ENCODE measurements at regions not wholly inside any gene's neighbourhood (a gene's known extent, or its start where the extent isn't known, plus 50 kb on each side); places are given as distances from the start of the nearest gene placed in this dataset.

DNA sequence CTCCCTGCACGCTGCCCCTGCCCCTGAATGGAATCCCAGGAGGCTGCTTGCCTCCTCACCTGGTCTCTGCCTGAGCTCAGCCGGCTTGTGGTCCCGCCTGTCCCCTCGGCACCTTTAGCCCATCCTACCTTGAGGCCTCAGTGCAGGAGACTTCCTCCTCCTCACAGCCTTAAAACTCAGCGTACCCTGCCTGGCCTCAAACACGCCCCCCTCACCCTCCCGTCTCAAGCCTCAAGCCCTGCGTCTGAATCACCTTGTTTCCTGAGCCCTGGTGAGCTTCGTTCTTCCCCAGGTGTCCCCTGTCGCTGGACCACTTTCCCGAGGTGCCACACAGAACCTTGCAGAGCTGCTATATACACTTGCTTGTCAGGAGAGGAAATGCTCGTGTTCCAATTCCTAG lies 110.2 kb upstream of the SPIN1 start:
- Histone ChIP-seq H3K27me3 (ENCODE audit: control insufficient read depth, insufficient read depth, low read length) (no peaks in the 10 kb centered on the region), H3K4me3 (ENCODE audit: low read depth, low read length) (no peak overlapping the region), H3K36me3 (ENCODE audit: control insufficient read depth, insufficient read depth, low read length) (no peaks in the 10 kb centered on the region)
- ChIA-PET CTCF (no interaction called here), POLR2A (no interaction called here)
- no peak for DNase-seq (ENCODE audit: low read depth)
- TF ChIP-seq CTCF (IDR thresholded peaks at IDR 0.05; ENCODE audit: insufficient read depth, low read depth, low read length): no peak

DNA sequence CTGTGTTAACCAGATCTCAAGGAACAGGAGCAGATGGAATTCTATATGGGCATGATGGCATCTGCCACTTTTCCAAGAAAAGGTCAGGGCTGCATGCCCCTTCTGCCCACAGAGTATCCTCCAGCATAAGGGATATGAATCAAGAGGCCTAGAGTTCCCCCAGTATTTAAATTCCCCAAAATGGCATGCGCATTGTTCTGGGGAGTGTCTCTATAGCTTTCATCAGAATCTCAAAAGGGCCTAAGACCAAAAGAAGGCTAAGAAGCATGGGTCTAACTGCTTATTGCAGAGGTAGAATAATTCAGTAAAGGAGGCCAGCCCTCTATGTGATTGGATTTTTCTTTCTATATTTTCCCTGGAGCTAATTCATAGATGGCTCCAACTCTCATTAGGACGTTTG lies 114.2 kb upstream of the SPIN1 start:
- POLR2A ChIA-PET: no interaction called here
- CTCF ChIA-PET: interaction anchor here (0.9 to 1.3 kb wide), 2 partner anchors 15 to 29 kb away, joined by 3 to 5 read pairs; no protein-coding TSS in a partner anchor
- TF ChIP-seq CTCF (IDR thresholded peaks at IDR 0.05; ENCODE audit: insufficient read depth, low read depth, low read length): no peak
- Histone ChIP-seq H3K36me3 (ENCODE audit: control insufficient read depth, insufficient read depth, low read length) (no peaks in the 10 kb centered on the region), H3K4me3 (ENCODE audit: low read depth, low read length) (no peak overlapping the region), H3K27me3 (ENCODE audit: control insufficient read depth, insufficient read depth, low read length) (no peaks in the 10 kb centered on the region)
- DNase-seq (ENCODE audit: low read depth): no peak

- ChIA-PET POLR2A (no interaction called here), CTCF (no interaction called here)
Observed at GRCh38 chr9:88272986-88273385, 115.3 kb upstream of the SPIN1 start.

GRCh38 chr9:88270413-88270812 lies 117.8 kb upstream of the SPIN1 start:
- no peaks in the 10 kb centered on the region for H3K36me3 ChIP-seq (ENCODE audit: control insufficient read depth, insufficient read depth, low read length)
- no peak for DNase-seq (ENCODE audit: low read depth)
- CTCF ChIA-PET: no interaction called here
- no peaks in the 10 kb centered on the region for H3K27me3 ChIP-seq (ENCODE audit: control insufficient read depth, insufficient read depth, low read length)
- TF ChIP-seq CTCF (IDR thresholded peaks at IDR 0.05; ENCODE audit: insufficient read depth, low read depth, low read length): no peak
- H3K4me3 ChIP-seq (ENCODE audit: low read depth, low read length): no peak overlapping the region
- POLR2A ChIA-PET: interaction anchor here (0.6 kb wide), 1 partner anchor 868 kb away, joined by 7 read pairs; no protein-coding TSS in a partner anchor

More at GRCh38 chr9:88272986-88273385, 115.3 kb upstream of the SPIN1 start:
- no peaks in the 10 kb centered on the region for H3K36me3 ChIP-seq (ENCODE audit: control insufficient read depth, insufficient read depth, low read length)
- no peaks in the 10 kb centered on the region for H3K27me3 ChIP-seq (ENCODE audit: control insufficient read depth, insufficient read depth, low read length)
- TF ChIP-seq CTCF (IDR thresholded peaks at IDR 0.05; ENCODE audit: insufficient read depth, low read depth, low read length): no peak
- no peak for DNase-seq (ENCODE audit: low read depth)
- no peak overlapping the region for H3K4me3 ChIP-seq (ENCODE audit: low read depth, low read length)

GRCh38 chr9:88268886-88269285 lies 119.4 kb upstream of the SPIN1 start:
- CTCF ChIA-PET: interaction anchor here (0.9 kb wide), 1 partner anchor 33 kb away, joined by 3 read pairs; no protein-coding TSS in a partner anchor
- no peaks in the 10 kb centered on the region for H3K27me3 ChIP-seq (ENCODE audit: control insufficient read depth, insufficient read depth, low read length)
- no peaks in the 10 kb centered on the region for H3K36me3 ChIP-seq (ENCODE audit: control insufficient read depth, insufficient read depth, low read length)
- no peak for DNase-seq (ENCODE audit: low read depth)
- POLR2A ChIA-PET: no interaction called here
- no peak for TF ChIP-seq CTCF (IDR thresholded peaks at IDR 0.05; ENCODE audit: insufficient read depth, low read depth, low read length)
- H3K4me3 ChIP-seq (ENCODE audit: low read depth, low read length): no peak overlapping the region

Measured in BJ (cell line).